ENCODE measurements at regions not wholly inside any gene's neighbourhood (a gene's known extent, or its start where the extent isn't known, plus 50 kb on each side); places are given as distances from the start of the nearest gene placed in this dataset.
"Not testable (repeated sequence)": the region's sequence is repeated elsewhere in the genome, so short reads cannot be mapped to it uniquely, and the experiment has no call there.

GRCh38 chr1:199918196-199918769, 109.2 kb upstream of the NR5A2 start:
- Mint-ChIP-seq H3K4me3 (no peak overlapping the region), H3K4me1 (no peaks in the 10 kb centered on the region), H3K36me3 (no peaks in the 10 kb centered on the region), H3K27me3 (peaks cover 15% of the 10 kb centered on the region), H3K27ac (no peak overlapping the region), H3K9me3 (no peaks in the 10 kb centered on the region)
- CTCF ChIA-PET: no interaction called here
- DNase-seq: no peak

GRCh38 chr1:199920635-199921034, 106.9 kb upstream of the NR5A2 start:
- H3K4me3 Mint-ChIP-seq: no peak overlapping the region
- CTCF ChIA-PET: no interaction called here
- DNase-seq: no peak
- no peaks in the 10 kb centered on the region for H3K4me1 Mint-ChIP-seq
- no peaks in the 10 kb centered on the region for H3K9me3 Mint-ChIP-seq
- H3K36me3 Mint-ChIP-seq: no peaks in the 10 kb centered on the region
- H3K27ac Mint-ChIP-seq: no peak overlapping the region
- H3K27me3 Mint-ChIP-seq: peaks cover 9% of the 10 kb centered on the region

DNA sequence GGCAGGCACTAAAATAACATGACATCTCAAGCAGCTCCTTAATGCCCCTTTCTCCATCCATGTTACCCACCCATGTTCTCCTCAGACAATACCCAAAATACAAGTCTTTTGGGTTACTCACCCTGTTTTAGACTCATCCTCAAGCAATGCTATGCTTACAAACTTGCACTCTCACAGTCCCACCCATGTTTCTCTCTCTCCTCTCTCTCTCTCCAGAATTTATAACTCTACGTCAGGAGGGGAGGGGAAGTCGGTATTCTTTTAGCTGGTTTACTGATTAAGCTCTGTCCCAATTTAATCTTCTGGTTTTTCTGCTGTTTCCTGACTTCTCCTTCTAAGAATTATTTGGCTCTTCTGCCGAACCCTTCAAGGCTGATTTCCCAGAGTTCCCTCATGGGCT, 98.0 kb upstream of the NR5A2 start:
- Mint-ChIP-seq H3K4me3 (no peak overlapping the region), H3K9me3 (no peaks in the 10 kb centered on the region), H3K27ac (no peak overlapping the region), H3K36me3 (no peaks in the 10 kb centered on the region), H3K27me3 (peaks cover 4% of the 10 kb centered on the region), H3K4me1 (peaks cover 5% of the 10 kb centered on the region)
- no peak for DNase-seq
- CTCF ChIA-PET: no interaction called here

- CTCF ChIA-PET, H3K4me1 Mint-ChIP-seq, H3K27me3 Mint-ChIP-seq, H3K27ac Mint-ChIP-seq, H3K9me3 Mint-ChIP-seq, H3K4me3 Mint-ChIP-seq, H3K36me3 Mint-ChIP-seq, DNase-seq: not testable (repeated sequence)
Measured at GRCh38 chr1:199930067-199930466, 97.4 kb upstream of the NR5A2 start.

- Mint-ChIP-seq H3K9me3 (no peaks in the 10 kb centered on the region), H3K4me3 (no peak overlapping the region)
- peak; percentile 41 for DNase-seq
Measured at GRCh38 chr1:199931666-199932377, 95.7 kb upstream of the NR5A2 start.

GRCh38 chr1:199932462-199932861, 95.0 kb upstream of the NR5A2 start:
- no peaks in the 10 kb centered on the region for H3K36me3 Mint-ChIP-seq
- DNase-seq: no peak
- H3K4me1 Mint-ChIP-seq: peaks cover 5% of the 10 kb centered on the region
- CTCF ChIA-PET: no interaction called here
- H3K9me3 Mint-ChIP-seq: no peaks in the 10 kb centered on the region
- H3K27me3 Mint-ChIP-seq: peaks cover 21% of the 10 kb centered on the region
- no peak overlapping the region for H3K4me3 Mint-ChIP-seq
- H3K27ac Mint-ChIP-seq: no peak overlapping the region

More at GRCh38 chr1:199931666-199932377, 95.7 kb upstream of the NR5A2 start:
- Mint-ChIP-seq H3K27ac (no peak overlapping the region), H3K36me3 (no peaks in the 10 kb centered on the region), H3K27me3 (peaks cover 18% of the 10 kb centered on the region), H3K4me1 (peaks cover 5% of the 10 kb centered on the region)
- CTCF ChIA-PET: no interaction called here

DNA sequence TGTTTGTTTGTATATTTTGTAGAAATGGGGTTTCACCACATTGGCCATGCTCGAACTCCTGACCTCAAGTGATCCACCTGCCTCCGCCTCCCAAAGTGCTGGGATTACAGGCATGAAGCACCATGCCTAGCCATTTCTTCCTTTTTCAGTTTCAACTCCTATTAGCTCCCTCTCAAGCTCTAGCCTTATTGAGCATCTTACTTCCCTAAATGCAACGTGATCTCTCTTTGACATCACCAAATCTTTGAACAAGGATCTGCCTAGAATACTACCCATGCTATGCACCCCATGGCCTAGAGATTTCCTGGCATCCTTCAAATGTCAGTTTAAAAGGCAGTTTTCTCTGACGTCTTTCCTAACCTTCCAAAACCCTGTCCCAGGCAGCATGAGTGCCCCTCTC, 91.1 kb upstream of the NR5A2 start:
- DNase-seq: no peak
- CTCF ChIA-PET: no interaction called here
- Mint-ChIP-seq H3K27ac (no peak overlapping the region), H3K27me3 (peaks cover 50% of the 10 kb centered on the region), H3K4me1 (peaks cover 16% of the 10 kb centered on the region), H3K9me3 (no peaks in the 10 kb centered on the region), H3K36me3 (no peaks in the 10 kb centered on the region), H3K4me3 (no peak overlapping the region)

DNA sequence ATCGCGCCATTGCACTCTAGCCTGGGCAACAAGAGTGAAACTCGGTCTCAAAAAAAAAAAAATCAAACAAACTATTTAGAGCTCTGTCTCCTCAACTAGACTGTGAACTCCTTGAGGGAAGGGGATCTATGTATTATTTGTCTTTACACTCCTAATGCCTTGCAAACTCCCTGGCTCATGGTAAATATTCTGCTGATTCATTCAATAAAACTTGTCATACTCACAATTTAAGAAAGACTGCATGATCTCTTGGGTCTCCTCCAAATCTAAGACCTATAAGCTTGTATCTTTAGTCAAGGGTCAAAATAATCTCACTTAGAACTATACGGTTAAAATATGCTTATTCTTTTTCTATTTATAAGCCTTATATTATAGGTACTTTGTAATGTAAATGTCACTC, 90.3 kb upstream of the NR5A2 start:
- CTCF ChIA-PET: no interaction called here
- Mint-ChIP-seq H3K9me3 (no peaks in the 10 kb centered on the region), H3K4me3 (no peak overlapping the region), H3K27ac (no peak overlapping the region), H3K27me3 (peaks cover 47% of the 10 kb centered on the region), H3K36me3 (no peaks in the 10 kb centered on the region), H3K4me1 (peaks cover 17% of the 10 kb centered on the region)
- DNase-seq: no peak

GRCh38 chr1:199937661-199938060, 89.8 kb upstream of the NR5A2 start:
- CTCF ChIA-PET: no interaction called here
- H3K27ac Mint-ChIP-seq: no peak overlapping the region
- no peak overlapping the region for H3K4me3 Mint-ChIP-seq
- H3K4me1 Mint-ChIP-seq: peaks cover 19% of the 10 kb centered on the region
- H3K36me3 Mint-ChIP-seq: no peaks in the 10 kb centered on the region
- H3K9me3 Mint-ChIP-seq: no peaks in the 10 kb centered on the region
- peaks cover 46% of the 10 kb centered on the region for H3K27me3 Mint-ChIP-seq
- DNase-seq: no peak

GRCh38 chr1:199944986-199945385, 82.5 kb upstream of the NR5A2 start:
- Mint-ChIP-seq H3K27ac (no peak overlapping the region), H3K27me3 (peaks cover 68% of the 10 kb centered on the region), H3K36me3 (peaks cover 1% of the 10 kb centered on the region), H3K4me1 (peaks cover 23% of the 10 kb centered on the region), H3K9me3 (no peaks in the 10 kb centered on the region), H3K4me3 (no peak overlapping the region)
- no peak for DNase-seq
- CTCF ChIA-PET: interaction anchor here (1.3 kb wide), 1 partner anchor 160 kb away, joined by 3 read pairs; no protein-coding TSS in a partner anchor

- H3K4me1 Mint-ChIP-seq: peaks cover 21% of the 10 kb centered on the region
- CTCF ChIA-PET: interaction anchor here (1.3 kb wide), 1 partner anchor 161 kb away, joined by 3 read pairs; no protein-coding TSS in a partner anchor
- DNase-seq: no peak
- H3K9me3 Mint-ChIP-seq: no peaks in the 10 kb centered on the region
- peaks cover 1% of the 10 kb centered on the region for H3K36me3 Mint-ChIP-seq
- H3K4me3 Mint-ChIP-seq: no peak overlapping the region
- H3K27me3 Mint-ChIP-seq: peaks cover 64% of the 10 kb centered on the region
- H3K27ac Mint-ChIP-seq: no peak overlapping the region
Measured at GRCh38 chr1:199945591-199945990, 81.9 kb upstream of the NR5A2 start.

DNA sequence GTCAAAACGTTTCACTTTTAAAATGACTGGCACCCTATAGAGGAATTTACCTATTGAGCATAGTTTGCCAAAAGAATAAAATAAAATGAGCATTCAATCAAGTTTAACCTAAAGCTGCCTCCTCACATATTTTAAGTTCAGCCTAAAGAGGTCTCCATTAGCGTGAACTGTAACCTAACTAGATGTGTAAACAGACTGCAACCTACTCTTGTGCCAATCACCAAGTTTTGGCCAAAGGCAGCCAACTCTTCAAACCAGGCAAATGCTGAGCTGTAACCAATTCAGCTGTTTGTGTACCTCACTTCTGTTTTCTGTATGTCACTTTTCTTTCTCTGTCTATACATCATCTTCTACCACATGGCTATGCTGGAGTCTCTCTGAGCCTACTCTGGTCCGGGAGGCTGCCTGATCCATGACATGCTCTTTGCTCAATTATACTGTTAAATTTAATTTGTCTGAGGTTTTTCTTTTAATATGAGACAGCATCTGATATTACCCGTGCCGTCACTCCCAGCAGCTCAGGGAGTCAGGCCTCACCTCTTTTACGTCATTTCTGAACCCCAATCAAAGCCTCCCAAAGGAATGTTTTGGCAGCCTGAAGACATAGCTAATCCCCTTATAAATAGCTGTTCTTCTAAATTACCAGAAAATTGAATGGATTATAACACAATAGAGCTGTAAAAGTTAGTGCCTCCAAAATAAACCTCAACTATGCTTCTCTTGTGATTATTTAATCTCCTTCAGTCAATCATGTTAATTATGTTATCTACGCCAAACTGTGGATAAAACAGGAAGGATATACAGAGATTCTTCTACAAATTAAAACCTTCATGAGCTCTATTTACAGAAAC, 81.0 kb upstream of the NR5A2 start:
- Mint-ChIP-seq H3K4me1 (peaks cover 12% of the 10 kb centered on the region), H3K27me3 (peaks cover 64% of the 10 kb centered on the region), H3K36me3 (peaks cover 1% of the 10 kb centered on the region), H3K9me3 (no peaks in the 10 kb centered on the region), H3K4me3 (no peak overlapping the region), H3K27ac (no peak overlapping the region)
- no peak for DNase-seq
- CTCF ChIA-PET: no interaction called here

GRCh38 chr1:199948587-199949280, 78.8 kb upstream of the NR5A2 start:
- H3K36me3 Mint-ChIP-seq: peaks cover 1% of the 10 kb centered on the region
- no peak for DNase-seq
- no peak overlapping the region for H3K4me3 Mint-ChIP-seq
- peaks cover 3% of the 10 kb centered on the region for H3K4me1 Mint-ChIP-seq
- H3K9me3 Mint-ChIP-seq: no peaks in the 10 kb centered on the region
- peaks cover 62% of the 10 kb centered on the region for H3K27me3 Mint-ChIP-seq
- CTCF ChIA-PET: no interaction called here
- no peak overlapping the region for H3K27ac Mint-ChIP-seq

- H3K4me3 Mint-ChIP-seq, CTCF ChIA-PET, DNase-seq, H3K27ac Mint-ChIP-seq, H3K4me1 Mint-ChIP-seq, H3K36me3 Mint-ChIP-seq, H3K9me3 Mint-ChIP-seq: not testable (repeated sequence)
- peaks cover 50% of the 10 kb centered on the region for H3K27me3 Mint-ChIP-seq
Measured at GRCh38 chr1:199951005-199951404, 76.5 kb upstream of the NR5A2 start.
